H1 (cell line): ENCODE measurements at regions not wholly inside any gene's neighbourhood (a gene's known extent, or its start where the extent isn't known, plus 50 kb on each side); places are given as distances from the start of the nearest gene placed in this dataset.

ENCODE experiments used
- BACH1 ChIP-seq: IDR thresholded peaks from 2 replicates; pipeline ENCODE4 v1.6.1; 2012; ENCODE audit warnings: low read length, improper control_type of control experiment
- CEBPB ChIP-seq: IDR thresholded peaks from 2 replicates; pipeline ENCODE4 v1.6.1; 2012; ENCODE audit warnings: low read depth, low read length
- EP300 ChIP-seq, 2 experiments: IDR thresholded peaks; 1 replicate in 1 of 2; 2 replicates in 1 of 2; pipeline ENCODE4 v1.6.1; 2011 to 2012; ENCODE audit warnings: low read depth in 2 of 2, low read length in 2 of 2, mild to moderate bottlenecking in 2 of 2, borderline replicate concordance in 1 of 2, inconsistent platforms in 1 of 2, moderate library complexity in 1 of 2
- EZH2 ChIP-seq: fragments of 200-600 bp; sonication (generic); IDR thresholded peaks from 2 replicates; pipeline ENCODE4 v1.7.1; 2012; ENCODE audit warnings: low read depth, mild to moderate bottlenecking, moderate library complexity, low read length, inconsistent platforms; ENCODE audit not compliant: severe bottlenecking
- HDAC2 ChIP-seq, 2 experiments: fragments of 300-600 bp in 1 of 2; sonication (generic) in 1 of 2; IDR thresholded peaks; 2 replicates each; pipeline ENCODE4 v1.6.1; 2011 to 2012; ENCODE audit warnings: low read depth in 2 of 2, low read length in 2 of 2, mild to moderate bottlenecking in 2 of 2, moderate library complexity in 2 of 2, borderline replicate concordance in 1 of 2, inconsistent platforms in 1 of 2
- KDM5A ChIP-seq: fragments of 200-600 bp; IDR thresholded peaks from 2 replicates; pipeline ENCODE4 v1.7.1; 2012; ENCODE audit warnings: mild to moderate bottlenecking, low read length, inconsistent platforms, mixed read lengths
- POLR2A ChIP-seq, 2 experiments: IDR thresholded peaks; 1 replicate in 1 of 2; 2 replicates in 1 of 2; pipeline ENCODE4 v1.6.1; 2011; ENCODE audit warnings: low read depth in 2 of 2, low read length in 2 of 2, mild to moderate bottlenecking in 2 of 2; ENCODE audit errors: control extremely low read depth in 1 of 2
- POLR2AphosphoS5 ChIP-seq: IDR thresholded peaks from 2 replicates; pipeline ENCODE4 v1.6.1; 2011; ENCODE audit warnings: low read depth, low read length
- YY1 ChIP-seq: IDR thresholded peaks from 2 replicates; pipeline ENCODE4 v1.6.1; 2011; ENCODE audit warnings: low read depth, mild to moderate bottlenecking, low read length
- TF ChIP-seq, protein P1 (sequence below), 3 experiments: IDR thresholded peaks; 1 replicate in 2 of 3; 2 replicates in 1 of 3; pipeline versions ENCODE4 v1.5.1 to v1.6.1; 2011; ENCODE audit warnings: low read length in 3 of 3, mild to moderate bottlenecking in 3 of 3, inconsistent platforms in 2 of 3, low read depth in 1 of 3, moderate library complexity in 1 of 3; ENCODE audit not compliant: insufficient read depth in 1 of 3; ENCODE audit errors: control extremely low read depth in 1 of 3
- TF ChIP-seq, protein P2 (sequence below): IDR thresholded peaks from 2 replicates; pipeline ENCODE4 v1.6.1; 2011; ENCODE audit warnings: low read depth, mild to moderate bottlenecking, low read length; ENCODE audit not compliant: insufficient read depth
- TF ChIP-seq, protein P3 (sequence below): IDR thresholded peaks from 2 replicates; pipeline ENCODE4 v1.6.1; 2012; ENCODE audit warnings: low read length, inconsistent platforms
- TF ChIP-seq, protein P4 (sequence below): IDR thresholded peaks from 2 replicates; pipeline ENCODE4 v1.6.1; 2011; ENCODE audit warnings: low read length, improper control_type of control experiment

DNA sequence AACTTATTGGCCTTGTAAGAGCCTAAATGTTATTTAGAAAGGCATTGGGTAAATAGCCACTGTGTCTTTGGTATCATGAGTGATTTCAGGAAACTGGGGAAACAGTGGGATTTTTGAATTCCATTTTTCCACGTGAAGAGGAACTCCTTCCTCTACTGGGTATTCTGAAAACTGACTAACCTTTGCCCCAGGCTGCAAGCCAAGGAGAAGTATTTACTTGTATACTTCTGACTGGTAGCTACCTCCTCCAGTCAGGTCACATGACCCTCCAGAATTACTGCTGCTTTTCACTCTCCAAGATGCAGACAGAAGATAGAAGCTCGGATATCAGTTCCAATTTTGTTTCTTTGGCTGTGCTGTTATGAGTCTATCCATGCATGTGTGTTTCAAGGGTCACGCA lies 50.9 kb upstream of the MAP3K13 start:
- no peak for TF ChIP-seq BACH1
- TF ChIP-seq, protein P1, sequence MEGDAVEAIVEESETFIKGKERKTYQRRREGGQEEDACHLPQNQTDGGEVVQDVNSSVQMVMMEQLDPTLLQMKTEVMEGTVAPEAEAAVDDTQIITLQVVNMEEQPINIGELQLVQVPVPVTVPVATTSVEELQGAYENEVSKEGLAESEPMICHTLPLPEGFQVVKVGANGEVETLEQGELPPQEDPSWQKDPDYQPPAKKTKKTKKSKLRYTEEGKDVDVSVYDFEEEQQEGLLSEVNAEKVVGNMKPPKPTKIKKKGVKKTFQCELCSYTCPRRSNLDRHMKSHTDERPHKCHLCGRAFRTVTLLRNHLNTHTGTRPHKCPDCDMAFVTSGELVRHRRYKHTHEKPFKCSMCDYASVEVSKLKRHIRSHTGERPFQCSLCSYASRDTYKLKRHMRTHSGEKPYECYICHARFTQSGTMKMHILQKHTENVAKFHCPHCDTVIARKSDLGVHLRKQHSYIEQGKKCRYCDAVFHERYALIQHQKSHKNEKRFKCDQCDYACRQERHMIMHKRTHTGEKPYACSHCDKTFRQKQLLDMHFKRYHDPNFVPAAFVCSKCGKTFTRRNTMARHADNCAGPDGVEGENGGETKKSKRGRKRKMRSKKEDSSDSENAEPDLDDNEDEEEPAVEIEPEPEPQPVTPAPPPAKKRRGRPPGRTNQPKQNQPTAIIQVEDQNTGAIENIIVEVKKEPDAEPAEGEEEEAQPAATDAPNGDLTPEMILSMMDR (IDR thresholded peaks at IDR 0.05; ENCODE audit: control extremely low read depth in 1 of 3, insufficient read depth in 1 of 3, low read depth in 1 of 3, low read length in 3 of 3) = no peak
- no peak for TF ChIP-seq POLR2A (IDR thresholded peaks at IDR 0.05; ENCODE audit: control extremely low read depth in 1 of 2, low read depth in 2 of 2, low read length in 2 of 2)
- TF ChIP-seq EP300 (IDR thresholded peaks at IDR 0.05; ENCODE audit: borderline replicate concordance in 1 of 2, low read depth in 2 of 2, low read length in 2 of 2) = no peak
- no peak for TF ChIP-seq POLR2AphosphoS5
- TF ChIP-seq CEBPB = no peak
- no peak for TF ChIP-seq EZH2
- TF ChIP-seq, protein P2, sequence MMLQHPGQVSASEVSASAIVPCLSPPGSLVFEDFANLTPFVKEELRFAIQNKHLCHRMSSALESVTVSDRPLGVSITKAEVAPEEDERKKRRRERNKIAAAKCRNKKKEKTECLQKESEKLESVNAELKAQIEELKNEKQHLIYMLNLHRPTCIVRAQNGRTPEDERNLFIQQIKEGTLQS = no peak
- TF ChIP-seq YY1 = no peak
- TF ChIP-seq, protein P3, sequence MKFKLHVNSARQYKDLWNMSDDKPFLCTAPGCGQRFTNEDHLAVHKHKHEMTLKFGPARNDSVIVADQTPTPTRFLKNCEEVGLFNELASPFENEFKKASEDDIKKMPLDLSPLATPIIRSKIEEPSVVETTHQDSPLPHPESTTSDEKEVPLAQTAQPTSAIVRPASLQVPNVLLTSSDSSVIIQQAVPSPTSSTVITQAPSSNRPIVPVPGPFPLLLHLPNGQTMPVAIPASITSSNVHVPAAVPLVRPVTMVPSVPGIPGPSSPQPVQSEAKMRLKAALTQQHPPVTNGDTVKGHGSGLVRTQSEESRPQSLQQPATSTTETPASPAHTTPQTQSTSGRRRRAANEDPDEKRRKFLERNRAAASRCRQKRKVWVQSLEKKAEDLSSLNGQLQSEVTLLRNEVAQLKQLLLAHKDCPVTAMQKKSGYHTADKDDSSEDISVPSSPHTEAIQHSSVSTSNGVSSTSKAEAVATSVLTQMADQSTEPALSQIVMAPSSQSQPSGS = no peak
- TF ChIP-seq, protein P4, sequence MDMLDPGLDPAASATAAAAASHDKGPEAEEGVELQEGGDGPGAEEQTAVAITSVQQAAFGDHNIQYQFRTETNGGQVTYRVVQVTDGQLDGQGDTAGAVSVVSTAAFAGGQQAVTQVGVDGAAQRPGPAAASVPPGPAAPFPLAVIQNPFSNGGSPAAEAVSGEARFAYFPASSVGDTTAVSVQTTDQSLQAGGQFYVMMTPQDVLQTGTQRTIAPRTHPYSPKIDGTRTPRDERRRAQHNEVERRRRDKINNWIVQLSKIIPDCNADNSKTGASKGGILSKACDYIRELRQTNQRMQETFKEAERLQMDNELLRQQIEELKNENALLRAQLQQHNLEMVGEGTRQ = no peak
- TF ChIP-seq HDAC2 (IDR thresholded peaks at IDR 0.05; ENCODE audit: borderline replicate concordance in 1 of 2, low read depth in 2 of 2, low read length in 2 of 2) = no peak
- no peak for TF ChIP-seq KDM5A
